Stimulated activated CD8-positive, alpha-beta memory T cell treated with anti-CD3 and anti-CD28 coated beads, Interleukin-15, amount 100 ng/mL, for 48 hours (primary cell): ENCODE measurements at regions not wholly inside any gene's neighbourhood (a gene's known extent, or its start where the extent isn't known, plus 50 kb on each side); places are given as distances from the start of the nearest gene placed in this dataset.

ENCODE experiments used
- DNase-seq, 2 donors: peaks; one replicate each; pipeline ENCODE4 v3.0.0-alpha.2; 2020; ENCODE audit warnings: low read depth in 2 of 2

- DNase-seq, result no peak
Measured at GRCh38 chr10:128527711-128528110, 401.5 kb upstream of the MKI67 start.

- DNase-seq, result no peak
Measured at GRCh38 chr10:128528167-128528566, 401.9 kb upstream of the MKI67 start.

- no peak for DNase-seq
Measured at GRCh38 chr10:128528781-128529180, 402.6 kb upstream of the MKI67 start.

GRCh38 chr10:128529225-128529624 is 403.0 kb upstream of the MKI67 start:
- no peak for DNase-seq

GRCh38 chr10:128530301-128530700 is 404.1 kb upstream of the MKI67 start:
- DNase-seq, result no peak

- no peak for DNase-seq
Measured at GRCh38 chr10:128530946-128531345, 404.7 kb upstream of the MKI67 start.

GRCh38 chr10:128534686-128535085 is 408.5 kb upstream of the MKI67 start:
- DNase-seq, result no peak

- DNase-seq, result no peak
Measured at GRCh38 chr10:128536259-128536658, 410.0 kb upstream of the MKI67 start.

GRCh38 chr10:128537834-128538330 is 411.7 kb upstream of the MKI67 start:
- no peak for DNase-seq

- no peak for DNase-seq
Measured at GRCh38 chr10:128538671-128539070, 412.4 kb upstream of the MKI67 start.

- no peak for DNase-seq
Measured at GRCh38 chr10:128539510-128540127, 413.4 kb upstream of the MKI67 start.

GRCh38 chr10:128540128-128540762 is 414.0 kb upstream of the MKI67 start:
- no peak for DNase-seq

GRCh38 chr10:128540781-128541761 is 414.8 kb upstream of the MKI67 start:
- DNase-seq, result no peak

GRCh38 chr10:128541926-128542475 is 415.8 kb upstream of the MKI67 start:
- no peak for DNase-seq

- no peak for DNase-seq
Measured at GRCh38 chr10:128542659-128543058, 416.4 kb upstream of the MKI67 start.

GRCh38 chr10:128543151-128543550 is 416.9 kb upstream of the MKI67 start:
- no peak for DNase-seq

GRCh38 chr10:128545216-128545615 is 419.0 kb upstream of the MKI67 start:
- no peak for DNase-seq

GRCh38 chr10:128546651-128547165 is 420.5 kb upstream of the MKI67 start:
- no peak for DNase-seq

GRCh38 chr10:128549101-128549608 is 422.9 kb upstream of the MKI67 start:
- no peak for DNase-seq

GRCh38 chr10:128550045-128550444 is 423.8 kb upstream of the MKI67 start:
- no peak for DNase-seq

- no peak for DNase-seq
Measured at GRCh38 chr10:128551475-128551874, 425.3 kb upstream of the MKI67 start.

- DNase-seq, result no peak
Measured at GRCh38 chr10:128553755-128554154, 427.5 kb upstream of the MKI67 start.
